MCF 10A (cell line): ENCODE measurements at regions not wholly inside any gene's neighbourhood (a gene's known extent, or its start where the extent isn't known, plus 50 kb on each side); places are given as distances from the start of the nearest gene placed in this dataset.

Experiments used
- BruUV-seq: library from RNA; stranded (reverse); fragments of 400-500 nt; replicated peaks from 2 replicates; lab custom pipeline; 2021; lab: Mats Ljungman, UMichigan
- CTCF ChIA-PET: fragments of 300-600 bp; sonication (Branson Sonifier 250); formaldehyde crosslinking; extraction: SDS; loops from one replicate; lab custom pipeline; 2021; ENCODE audit warnings: antibody characterized with exemption, inconsistent platforms; lab: Yijun Ruan, JAX
- POLR2A ChIA-PET: fragments of 300-600, 350-650 bp; sonication (Branson Sonifier 250); formaldehyde crosslinking; extraction: SDS; loops from one replicate; lab custom pipeline; 2020; ENCODE audit warnings: antibody characterized with exemption, inconsistent platforms; lab: Yijun Ruan, JAX
- DNase-seq: peaks from one replicate; pipeline ENCODE4 v3.0.0-alpha.2; 2018; ENCODE audit not compliant: unreplicated experiment
- H3K27ac Mint-ChIP-seq: one replicate; pipeline ENCODE4 v1.8.0; 2022; ENCODE audit warnings: mild to moderate bottlenecking, low read depth, mixed read lengths; ENCODE audit not compliant: unreplicated experiment
- H3K27me3 Mint-ChIP-seq: one replicate; pipeline ENCODE4 v1.8.0; 2022; ENCODE audit warnings: mixed read lengths; ENCODE audit not compliant: insufficient read depth, unreplicated experiment
- H3K36me3 Mint-ChIP-seq: one replicate; pipeline ENCODE4 v1.8.0; 2022; ENCODE audit warnings: mild to moderate bottlenecking, moderate library complexity, mixed read lengths; ENCODE audit not compliant: insufficient read depth, unreplicated experiment
- H3K4me1 Mint-ChIP-seq: one replicate; pipeline ENCODE4 v1.8.0; 2022; ENCODE audit warnings: mixed read lengths; ENCODE audit not compliant: insufficient read depth, unreplicated experiment
- H3K4me3 Mint-ChIP-seq: one replicate; pipeline ENCODE4 v1.8.0; 2022; ENCODE audit warnings: mild to moderate bottlenecking, moderate library complexity, mixed read lengths; ENCODE audit not compliant: unreplicated experiment
- H3K9me3 Mint-ChIP-seq: one replicate; pipeline ENCODE4 v1.8.0; 2022; ENCODE audit warnings: mixed read lengths; ENCODE audit not compliant: unreplicated experiment
- CTCF ChIP-seq: fragments of 200-600 bp; IDR thresholded peaks from one replicate; pipeline ENCODE4 v1.8.0; 2022; ENCODE audit warnings: antibody characterized with exemption, mild to moderate bottlenecking; ENCODE audit not compliant: unreplicated experiment
- intact Hi-C: fragments of 100-400 bp; cut with micrococcal nuclease; formaldehyde crosslinking; loops from 2 replicates; pipeline ENCODE4 v1.14.1; 2022

DNA sequence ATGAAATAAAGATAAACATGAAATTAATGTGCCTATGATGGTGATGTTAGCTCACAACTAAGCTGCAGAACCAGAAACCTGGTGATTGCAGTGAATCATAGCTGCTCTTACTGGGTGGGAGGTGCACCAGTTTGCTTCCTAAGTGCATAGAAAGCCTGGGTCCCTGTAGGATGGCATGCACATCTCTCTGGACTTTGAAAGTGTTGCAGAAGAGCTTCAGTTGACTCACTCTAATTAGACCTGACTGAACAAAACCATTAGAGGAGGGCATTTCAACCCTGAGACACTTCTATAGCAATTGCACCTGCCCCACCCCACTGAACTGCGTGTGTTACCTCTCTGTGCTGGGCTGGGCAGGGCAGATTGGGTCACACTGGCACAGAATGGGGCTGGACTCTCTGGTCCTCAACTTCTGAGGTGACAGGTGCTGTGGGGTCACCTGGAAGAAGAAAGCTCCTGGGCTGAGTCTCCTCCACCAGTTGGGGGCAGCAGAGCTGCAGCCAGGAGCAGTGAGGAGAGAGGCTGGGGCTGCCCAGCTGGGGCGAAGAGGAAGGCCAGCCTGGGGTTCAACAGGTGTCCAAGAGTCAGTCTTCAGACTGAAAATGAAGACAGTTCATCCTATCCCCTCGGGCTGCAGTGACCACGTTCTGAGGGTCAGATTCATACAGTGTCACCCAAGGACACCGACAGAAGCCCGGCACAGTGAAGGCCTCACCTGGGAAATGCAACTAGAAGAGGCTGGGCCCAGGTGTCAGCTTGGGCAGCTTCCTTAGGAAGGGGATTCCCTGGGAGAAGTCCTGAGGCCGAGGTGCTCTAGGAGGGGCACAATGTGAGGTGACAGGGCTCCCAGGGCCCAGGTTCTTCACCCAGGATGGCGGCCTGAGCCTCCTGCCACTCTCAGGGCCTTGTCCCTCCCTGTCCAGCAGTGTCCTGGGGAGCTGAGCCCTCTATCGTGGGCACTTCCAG is 58.1 kb downstream of the GGTLC2 start:
- DNase-seq = peak; percentile 53
- POLR2A ChIA-PET = interaction anchor here (0.7 to 1.6 kb wide), 2 partner anchors 17 to 21 kb away, joined by 3 to 5 read pairs; no protein-coding TSS in a partner anchor
- peak; percentile 43 for TF ChIP-seq CTCF

DNA sequence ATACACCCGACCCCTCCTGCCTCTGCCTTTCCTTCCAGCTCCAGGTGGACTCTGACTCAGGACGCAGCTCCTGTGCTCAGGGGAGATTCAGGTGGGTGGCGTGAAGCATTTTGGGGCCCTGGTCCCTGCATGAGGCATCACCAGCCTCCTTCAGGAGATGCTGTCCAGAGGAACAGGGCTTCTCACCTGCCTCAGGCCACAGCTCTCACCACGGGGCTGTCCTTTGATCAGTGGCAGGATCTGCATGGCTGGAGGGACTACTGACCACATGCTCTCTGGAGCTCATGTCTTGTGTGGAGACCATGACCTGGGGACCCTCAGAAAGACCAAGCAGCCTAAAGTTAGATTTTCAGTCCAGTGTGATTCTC is 58.8 kb downstream of the GGTLC2 start:
- CTCF ChIA-PET = interaction anchor here (0.7 to 6.6 kb wide), 9 partner anchors 9 to 145 kb away, joined by 3 to 68 read pairs (median 4); no protein-coding TSS in a partner anchor
- no peaks in the 10 kb centered on the region for H3K36me3 Mint-ChIP-seq
- no peak for TF ChIP-seq CTCF
- no peaks in the 10 kb centered on the region for H3K27me3 Mint-ChIP-seq
- POLR2A ChIA-PET = no interaction called here
- H3K27ac Mint-ChIP-seq = no peak overlapping the region
- no TSS peak for BruUV-seq
- H3K4me3 Mint-ChIP-seq = no peak overlapping the region
- intact Hi-C loops = no loop called here
- H3K4me1 Mint-ChIP-seq = peaks cover 16% of the 10 kb centered on the region
- H3K9me3 Mint-ChIP-seq = no peaks in the 10 kb centered on the region
- no peak for DNase-seq

More for the DNA sequence above, 58.1 kb downstream of the GGTLC2 start:
- peaks cover 16% of the 10 kb centered on the region for H3K4me1 Mint-ChIP-seq
- no peaks in the 10 kb centered on the region for H3K27me3 Mint-ChIP-seq
- no peak overlapping the region for H3K4me3 Mint-ChIP-seq
- CTCF ChIA-PET = interaction anchor here (0.5 to 6.6 kb wide), 16 partner anchors 7 to 247 kb away, joined by 3 to 68 read pairs (median 4); no protein-coding TSS in a partner anchor
- BruUV-seq = no TSS peak
- H3K27ac Mint-ChIP-seq = no peak overlapping the region
- H3K9me3 Mint-ChIP-seq = no peaks in the 10 kb centered on the region
- no peaks in the 10 kb centered on the region for H3K36me3 Mint-ChIP-seq
- intact Hi-C loops = no loop called here

DNA sequence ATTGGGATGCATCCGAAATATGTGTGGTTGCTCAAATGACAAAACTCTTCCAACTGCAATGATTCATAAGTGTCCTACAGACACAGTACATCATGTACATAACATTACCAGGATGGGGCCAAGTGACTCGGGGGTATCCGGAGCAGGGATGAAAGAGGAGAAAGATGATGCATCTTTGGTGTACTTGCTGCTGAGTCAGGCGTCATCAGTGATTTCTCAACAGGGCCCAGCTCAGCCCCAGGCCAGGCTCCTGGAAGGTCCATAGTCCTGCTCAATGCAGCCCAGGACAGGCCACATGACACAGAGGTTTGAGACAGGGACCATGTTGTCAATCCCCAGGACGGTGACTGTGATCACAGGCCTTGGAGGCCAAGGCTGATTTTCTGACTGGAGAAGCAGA is 59.3 kb downstream of the GGTLC2 start:
- Mint-ChIP-seq H3K36me3 (no peaks in the 10 kb centered on the region), H3K27me3 (no peaks in the 10 kb centered on the region), H3K4me3 (no peak overlapping the region), H3K27ac (no peak overlapping the region), H3K9me3 (no peaks in the 10 kb centered on the region), H3K4me1 (peaks cover 16% of the 10 kb centered on the region)
- POLR2A ChIA-PET = interaction anchor here (0.8 kb wide), 1 partner anchor 13 kb away, joined by 3 read pairs; no protein-coding TSS in a partner anchor
- TF ChIP-seq CTCF = no peak
- intact Hi-C loops = no loop called here
- CTCF ChIA-PET = interaction anchor here (0.6 to 6.6 kb wide), 7 partner anchors 12 to 430 kb away, joined by 3 to 68 read pairs (median 4); no protein-coding TSS in a partner anchor
- no TSS peak for BruUV-seq
- peak; percentile 87 for DNase-seq
